ENCODE measurements at regions not wholly inside any gene's neighbourhood (a gene's known extent, or its start where the extent isn't known, plus 50 kb on each side); places are given as distances from the start of the nearest gene placed in this dataset.

- TF ChIP-seq CTCF (conservative IDR thresholded peaks at IDR 0.05) (no peak), ZFX (IDR thresholded peaks at IDR 0.05) (no peak)
- H3K27ac ChIP-seq = no peak overlapping the region
These were observed 885.3 kb upstream of the TMEM132C start for GRCh38 chr12:127381681-127382080.

- TF ChIP-seq CTCF (conservative IDR thresholded peaks at IDR 0.05) (no peak), ZFX (IDR thresholded peaks at IDR 0.05) (no peak)
- H3K27ac ChIP-seq = no peak overlapping the region
These were observed 883.7 kb upstream of the TMEM132C start for GRCh38 chr12:127383281-127383680.

- TF ChIP-seq CTCF (conservative IDR thresholded peaks at IDR 0.05) (no peak), ZFX (IDR thresholded peaks at IDR 0.05) (no peak)
- H3K27ac ChIP-seq = no peak overlapping the region
These were observed 880.2 kb upstream of the TMEM132C start for GRCh38 chr12:127386723-127387122.

DNA sequence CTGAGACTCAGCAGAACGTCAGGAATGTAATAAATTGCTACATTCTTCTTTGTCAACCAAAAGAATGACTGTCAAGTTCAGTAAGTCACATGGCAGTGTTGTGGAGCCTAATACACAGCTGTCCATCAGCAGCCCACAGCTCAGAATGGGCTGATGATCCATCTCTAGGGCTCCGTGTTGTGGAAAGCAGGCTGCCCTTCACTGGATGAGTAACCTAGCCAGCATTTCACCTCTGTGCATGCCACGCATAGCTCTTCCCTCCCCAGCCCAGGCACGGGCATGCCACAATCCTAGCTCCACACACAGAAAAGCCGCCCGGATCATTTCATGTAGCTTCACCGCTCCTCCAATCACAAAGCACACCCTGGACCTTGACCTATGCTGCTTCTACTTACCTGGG is 878.0 kb upstream of the TMEM132C start:
- H3K27ac ChIP-seq = no peak overlapping the region
- TF ChIP-seq ZFX (IDR thresholded peaks at IDR 0.05) = no peak
- TF ChIP-seq CTCF (conservative IDR thresholded peaks at IDR 0.05) = no peak

GRCh38 chr12:127389923-127390322 is 877.0 kb upstream of the TMEM132C start:
- TF ChIP-seq ZFX (IDR thresholded peaks at IDR 0.05) (no peak), CTCF (conservative IDR thresholded peaks at IDR 0.05) (no peak)
- no peak overlapping the region for H3K27ac ChIP-seq

- TF ChIP-seq CTCF (conservative IDR thresholded peaks at IDR 0.05) (no peak), ZFX (IDR thresholded peaks at IDR 0.05) (no peak)
- H3K27ac ChIP-seq = no peak overlapping the region
These were observed 873.5 kb upstream of the TMEM132C start for GRCh38 chr12:127393465-127393864.

- no peak overlapping the region for H3K27ac ChIP-seq
- TF ChIP-seq ZFX (IDR thresholded peaks at IDR 0.05) (no peak), CTCF (conservative IDR thresholded peaks at IDR 0.05) (no peak)
These were observed 873.1 kb upstream of the TMEM132C start for GRCh38 chr12:127393896-127394295.
